HG02759 (cell line): ENCODE measurements at regions not wholly inside any gene's neighbourhood (a gene's known extent, or its start where the extent isn't known, plus 50 kb on each side); places are given as distances from the start of the nearest gene placed in this dataset.
A peak's percentile ranks its signal among the peaks of the same experiment; 100 is the strongest.

ENCODE experiments used
- ATAC-seq: cut with Tn5 transposase; IDR thresholded peaks from one replicate; pipeline ENCODE4 v1.9.1; 2021; ENCODE audit warnings: mild to moderate bottlenecking, moderate library complexity; ENCODE audit not compliant: unreplicated experiment

GRCh38 chr6:1482381-1483166 lies 93.2 kb downstream of the FOXF2 start:
- peak; percentile 64 for ATAC-seq

- ATAC-seq, result no peak
Measured at GRCh38 chr6:1485678-1486077, 96.3 kb downstream of the FOXF2 start.

- ATAC-seq, result no peak
Measured at GRCh38 chr6:1486387-1486786, 97.0 kb downstream of the FOXF2 start.

DNA sequence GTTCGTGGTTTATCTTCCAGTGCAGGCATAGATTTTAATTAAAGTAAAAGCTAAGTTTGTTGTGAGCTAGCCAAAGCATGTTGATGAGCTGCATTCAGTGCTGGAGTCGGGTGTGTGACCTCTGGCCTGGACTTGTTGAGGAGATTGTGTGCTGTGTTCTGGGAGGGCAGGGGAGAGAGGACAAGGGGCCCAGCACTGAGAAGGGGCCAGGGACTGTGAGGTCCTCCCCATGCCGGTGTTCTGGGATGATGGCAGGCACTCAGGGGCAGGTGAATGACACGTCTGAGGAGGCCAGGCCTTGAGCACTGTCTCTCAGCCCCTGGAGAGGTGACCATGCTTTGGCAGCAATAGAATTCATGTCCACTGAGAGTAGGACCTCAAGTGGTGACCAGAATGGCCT lies 97.9 kb downstream of the FOXF2 start:
- no peak for ATAC-seq

DNA sequence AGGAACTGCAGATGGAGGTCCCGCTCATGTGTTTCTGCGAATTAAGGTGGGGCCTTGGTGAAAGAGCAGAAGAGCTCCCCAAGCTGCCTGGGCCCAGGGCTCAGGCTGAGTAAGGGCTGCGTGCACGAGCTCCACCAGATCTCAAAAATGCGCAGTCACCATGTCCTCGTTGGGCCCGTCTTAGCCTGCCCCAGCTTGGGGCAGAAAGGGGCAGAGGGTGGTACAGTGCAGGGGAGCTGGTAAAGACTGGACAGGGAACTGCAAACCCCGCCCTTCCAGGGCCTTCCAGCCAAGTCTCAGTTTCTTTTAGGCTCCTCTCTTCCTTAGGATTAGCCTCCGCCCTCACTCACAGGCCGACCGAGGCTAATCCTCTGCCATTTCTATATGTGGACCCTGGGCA lies 101.6 kb downstream of the FOXF2 start:
- no peak for ATAC-seq

DNA sequence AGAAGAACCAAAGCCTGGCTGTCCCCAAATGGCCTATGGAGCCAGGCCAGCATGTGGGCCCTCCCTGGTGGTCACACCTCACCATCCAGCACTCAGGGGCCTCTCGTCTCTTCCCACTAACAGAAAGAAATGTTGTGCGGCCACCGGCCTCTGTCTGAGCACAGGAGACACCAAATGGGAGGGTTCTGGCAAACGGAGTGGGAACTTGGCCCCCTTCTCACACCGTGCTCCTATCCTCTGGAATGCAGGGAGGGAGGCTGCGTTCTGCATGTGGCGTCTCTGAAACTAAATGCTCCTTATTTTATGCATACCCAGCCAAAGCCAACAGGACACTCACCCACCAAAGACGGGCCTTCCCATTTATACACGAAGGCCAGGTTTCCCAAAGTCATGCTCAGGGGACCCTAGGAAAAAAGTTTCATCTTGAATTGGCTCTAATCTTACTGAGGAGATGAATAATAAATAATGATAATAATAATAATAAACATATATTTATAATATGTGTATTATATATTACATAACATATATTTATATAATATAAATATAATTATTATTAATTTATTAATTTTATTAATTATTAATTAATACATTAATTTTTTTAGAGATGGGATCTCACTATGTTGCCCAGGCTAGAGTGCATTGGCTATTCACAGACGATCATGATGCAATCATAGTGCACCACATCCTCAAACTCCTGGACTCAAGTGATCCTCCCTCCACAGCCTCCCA lies 102.4 kb downstream of the FOXF2 start:
- ATAC-seq, result no peak

GRCh38 chr6:1494671-1495070 lies 105.3 kb downstream of the FOXF2 start:
- ATAC-seq, result no peak

- ATAC-seq, result no peak
Measured at GRCh38 chr6:1495344-1495743, 106.0 kb downstream of the FOXF2 start.

DNA sequence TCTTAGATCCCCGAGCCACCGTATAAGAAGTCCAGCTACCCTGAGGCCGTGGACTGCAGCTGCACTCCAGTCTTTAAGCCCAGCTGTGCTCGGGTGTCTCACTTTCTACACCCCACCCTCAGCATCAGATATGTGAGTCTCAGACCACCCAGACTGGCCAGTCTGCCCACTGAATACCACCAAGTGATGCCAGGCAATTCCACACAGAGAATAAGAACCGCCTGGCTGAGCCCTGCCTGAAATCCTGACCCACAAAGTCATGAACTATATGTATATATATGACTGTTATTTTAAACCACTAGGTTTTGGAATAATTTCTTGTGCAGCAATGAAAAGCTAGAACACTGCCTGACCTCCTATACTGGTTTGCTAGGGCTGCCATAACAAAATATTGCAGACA lies 106.7 kb downstream of the FOXF2 start:
- no peak for ATAC-seq

DNA sequence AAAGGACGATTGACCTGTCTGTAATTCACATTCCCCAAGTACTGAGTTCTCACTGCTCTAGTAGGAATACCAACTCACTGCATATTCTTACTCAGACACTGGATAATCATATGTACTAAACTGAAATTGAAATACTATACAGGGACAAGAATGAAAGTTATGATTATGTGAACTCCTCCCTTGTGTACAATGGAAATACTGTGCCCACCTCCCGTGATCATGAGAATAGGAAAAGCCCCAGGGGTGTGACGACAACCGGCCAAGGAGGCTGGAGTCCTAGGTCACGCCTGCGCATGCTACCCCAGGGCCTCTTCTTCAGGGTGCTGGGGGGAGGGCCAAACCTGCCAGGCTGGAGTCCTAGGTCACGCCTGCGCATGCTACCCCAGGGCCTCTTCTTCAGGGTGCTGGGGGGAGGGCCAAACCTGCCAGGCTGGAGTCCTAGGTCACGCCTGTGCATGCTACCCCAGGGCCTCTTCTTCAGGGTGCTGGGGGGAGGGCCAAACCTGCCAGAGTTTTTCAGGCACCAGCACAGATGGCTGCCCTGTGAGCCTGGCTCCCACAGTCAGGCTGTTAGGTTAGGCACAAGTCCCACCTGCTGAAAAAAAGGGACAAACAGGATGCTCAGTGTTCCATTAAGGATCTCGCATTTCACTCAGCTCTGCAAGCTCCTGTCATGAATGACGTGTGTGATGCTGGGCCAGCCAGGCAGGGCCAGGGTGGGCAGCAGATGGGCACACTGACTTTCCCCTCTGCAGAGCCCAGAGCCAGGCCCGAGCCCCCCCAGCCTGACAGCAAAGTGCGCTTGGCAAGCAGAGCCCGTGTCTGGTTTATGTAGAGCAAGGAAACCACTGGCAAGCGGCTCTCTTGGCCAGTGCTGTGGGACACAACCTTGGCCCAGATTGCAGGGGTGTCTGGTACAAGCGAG lies 107.7 kb downstream of the FOXF2 start:
- ATAC-seq, result no peak

DNA sequence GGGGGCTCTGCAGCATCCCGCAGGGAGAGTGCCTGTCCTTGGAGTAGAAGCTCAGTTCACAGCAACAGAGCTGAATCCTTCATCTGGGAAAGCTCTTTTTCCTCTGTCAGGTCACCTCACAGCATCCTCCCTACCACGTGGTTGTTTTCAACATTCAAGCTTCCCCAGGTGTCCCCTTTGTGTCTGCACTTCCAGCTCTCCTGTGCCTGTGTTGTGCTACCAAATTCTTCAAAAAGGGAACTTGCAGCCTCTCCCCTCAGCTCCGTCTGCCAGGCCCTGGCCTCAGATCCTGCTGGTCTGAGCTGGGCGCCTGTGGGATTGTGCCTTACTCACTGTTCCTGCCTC lies 108.4 kb downstream of the FOXF2 start:
- no peak for ATAC-seq

GRCh38 chr6:1498491-1499113 lies 109.2 kb downstream of the FOXF2 start:
- no peak for ATAC-seq

GRCh38 chr6:1499777-1500176 lies 109.9 kb upstream of the FOXC1 start:
- no peak for ATAC-seq

- ATAC-seq, result no peak
Measured at GRCh38 chr6:1500913-1501312, 108.8 kb upstream of the FOXC1 start.

- ATAC-seq, result no peak
Measured at GRCh38 chr6:1502041-1502440, 107.7 kb upstream of the FOXC1 start.

GRCh38 chr6:1503811-1504210 lies 105.9 kb upstream of the FOXC1 start:
- ATAC-seq, result no peak

DNA sequence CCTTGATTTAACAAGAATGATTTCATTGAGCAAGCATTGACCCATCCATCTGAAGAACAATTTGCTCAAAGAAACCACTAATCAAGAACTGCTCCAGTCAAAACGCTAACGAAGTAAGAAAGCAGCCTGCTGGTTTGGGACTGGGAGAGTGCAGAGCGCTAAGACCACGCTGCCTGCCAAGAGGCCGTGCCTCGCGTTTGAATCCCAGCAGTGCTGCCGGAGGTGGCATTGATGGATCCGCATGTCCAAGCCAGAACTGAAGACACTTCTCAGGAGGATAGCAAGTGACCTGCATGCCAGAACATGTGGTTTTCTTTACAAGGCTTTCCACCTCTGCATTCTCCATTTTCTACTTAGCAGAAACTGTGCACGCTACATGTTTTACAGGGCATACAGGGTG lies 105.2 kb upstream of the FOXC1 start:
- no peak for ATAC-seq

DNA sequence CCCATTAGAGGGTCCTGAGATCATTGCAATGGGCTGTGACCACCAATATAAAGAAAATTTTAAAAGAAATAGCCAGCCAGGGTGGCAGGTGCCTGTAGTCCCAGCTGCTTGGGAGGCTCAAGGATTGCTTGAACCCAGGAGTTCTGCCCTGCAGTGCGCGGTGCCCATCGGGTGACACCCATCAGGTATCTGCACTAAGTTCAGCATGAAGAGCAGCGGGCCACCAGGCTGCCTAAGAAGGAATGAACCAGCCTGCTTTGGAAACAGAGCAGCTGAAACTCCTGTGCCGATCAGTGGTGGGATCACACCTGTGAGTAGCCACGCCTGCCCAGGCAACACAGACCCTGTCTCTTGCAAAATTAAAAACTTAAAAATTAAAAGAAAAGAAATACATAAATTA lies 102.5 kb upstream of the FOXC1 start:
- no peak for ATAC-seq

GRCh38 chr6:1509241-1509640 lies 100.5 kb upstream of the FOXC1 start:
- ATAC-seq, result no peak

DNA sequence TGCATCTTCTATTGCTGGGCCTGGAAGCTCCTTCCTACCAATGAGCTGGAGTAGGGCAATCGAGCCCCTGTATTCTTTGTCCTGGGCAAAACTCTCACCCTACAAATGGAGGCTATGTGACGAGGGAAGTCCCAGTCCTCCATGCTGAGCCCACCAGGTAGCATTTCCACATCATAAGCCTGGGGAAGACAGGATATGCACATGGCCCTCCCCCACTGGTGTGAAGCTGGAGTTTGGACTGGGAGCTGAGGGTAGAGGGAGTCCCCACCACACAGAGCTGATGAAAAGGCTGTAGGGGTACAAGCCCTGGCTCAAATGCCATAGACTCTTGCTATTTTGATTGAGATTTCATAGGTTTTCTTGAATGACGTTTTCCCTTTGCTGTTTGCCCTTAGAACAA lies 99.5 kb upstream of the FOXC1 start:
- no peak for ATAC-seq

- ATAC-seq, result no peak
Measured at GRCh38 chr6:1513215-1513780, 96.4 kb upstream of the FOXC1 start.
